ENCODE measurements at regions not wholly inside any gene's neighbourhood (a gene's known extent, or its start where the extent isn't known, plus 50 kb on each side); places are given as distances from the start of the nearest gene placed in this dataset.

DNA sequence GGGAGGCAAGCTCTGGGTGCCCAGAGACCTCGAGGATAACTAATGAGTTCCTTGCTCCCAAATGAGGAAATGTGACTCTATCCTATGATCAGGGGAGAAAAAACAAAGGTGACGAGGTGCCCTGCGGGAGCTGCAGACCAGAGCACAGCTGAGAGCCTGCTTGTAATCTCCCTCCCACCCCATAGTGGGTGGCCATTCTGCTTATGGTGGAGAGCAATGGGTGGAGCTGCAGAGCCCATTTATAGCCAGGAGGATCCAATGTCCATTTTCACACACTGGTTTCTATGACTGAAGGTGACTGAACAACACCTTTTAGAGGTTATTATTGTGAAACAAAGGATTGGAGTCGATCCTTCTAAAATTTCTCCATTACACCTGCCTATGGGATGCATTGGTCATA, 153.3 kb downstream of the COL6A3 start:
- TF ChIP-seq, protein P1, sequence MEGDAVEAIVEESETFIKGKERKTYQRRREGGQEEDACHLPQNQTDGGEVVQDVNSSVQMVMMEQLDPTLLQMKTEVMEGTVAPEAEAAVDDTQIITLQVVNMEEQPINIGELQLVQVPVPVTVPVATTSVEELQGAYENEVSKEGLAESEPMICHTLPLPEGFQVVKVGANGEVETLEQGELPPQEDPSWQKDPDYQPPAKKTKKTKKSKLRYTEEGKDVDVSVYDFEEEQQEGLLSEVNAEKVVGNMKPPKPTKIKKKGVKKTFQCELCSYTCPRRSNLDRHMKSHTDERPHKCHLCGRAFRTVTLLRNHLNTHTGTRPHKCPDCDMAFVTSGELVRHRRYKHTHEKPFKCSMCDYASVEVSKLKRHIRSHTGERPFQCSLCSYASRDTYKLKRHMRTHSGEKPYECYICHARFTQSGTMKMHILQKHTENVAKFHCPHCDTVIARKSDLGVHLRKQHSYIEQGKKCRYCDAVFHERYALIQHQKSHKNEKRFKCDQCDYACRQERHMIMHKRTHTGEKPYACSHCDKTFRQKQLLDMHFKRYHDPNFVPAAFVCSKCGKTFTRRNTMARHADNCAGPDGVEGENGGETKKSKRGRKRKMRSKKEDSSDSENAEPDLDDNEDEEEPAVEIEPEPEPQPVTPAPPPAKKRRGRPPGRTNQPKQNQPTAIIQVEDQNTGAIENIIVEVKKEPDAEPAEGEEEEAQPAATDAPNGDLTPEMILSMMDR (IDR thresholded peaks at IDR 0.05; ENCODE audit: low read depth, low read length, poor library complexity, severe bottlenecking) = no peak
- no peak for TF ChIP-seq EZH2phosphoT487 (IDR thresholded peaks at IDR 0.05; ENCODE audit: borderline replicate concordance, low read length)
